ENCODE measurements at regions not wholly inside any gene's neighbourhood (a gene's known extent, or its start where the extent isn't known, plus 50 kb on each side); places are given as distances from the start of the nearest gene placed in this dataset.

- Histone ChIP-seq H3K9me3 (ENCODE audit: control insufficient read depth in 2 of 2, insufficient read depth in 1 of 2, low read depth in 1 of 2, low read length in 1 of 2) (no peaks in the 10 kb centered on the region), H3K4me1 (ENCODE audit: control insufficient read depth in 3 of 3, insufficient read depth in 2 of 3, low read depth in 1 of 3, low read length in 2 of 3) (no peaks in the 10 kb centered on the region), H3K36me3 (ENCODE audit: control insufficient read depth in 3 of 3, insufficient read depth in 2 of 3, low read depth in 1 of 3, low read length in 3 of 3) (no peaks in the 10 kb centered on the region), H3K4me3 (ENCODE audit: low read depth in 1 of 3, low read length in 3 of 3) (no peak overlapping the region), H3K27ac (ENCODE audit: low read depth in 1 of 3, low read length in 2 of 3) (no peak overlapping the region), H3K27me3 (ENCODE audit: control insufficient read depth in 3 of 3, insufficient read depth in 3 of 3, low read length in 3 of 3) (no peaks in the 10 kb centered on the region)
- 83 to 87% (median 84%) methylated on average over 1 of the region's 1 CpG for WGBS, 3 donors
- FAIRE-seq (no peak), DNase-seq (no peak)
Observed at GRCh38 chr11:112448806-112449205, 188.1 kb upstream of the PLET1 start.

- no peak overlapping the region for H3K4me3 ChIP-seq (ENCODE audit: low read depth in 1 of 3, low read length in 3 of 3)
- no peaks in the 10 kb centered on the region for H3K9me3 ChIP-seq (ENCODE audit: control insufficient read depth in 2 of 2, insufficient read depth in 1 of 2, low read depth in 1 of 2, low read length in 1 of 2)
- no peak overlapping the region for H3K27ac ChIP-seq (ENCODE audit: low read depth in 1 of 3, low read length in 2 of 3)
- no peak for FAIRE-seq
- peaks cover 0 to 3% (median 0%) of the 10 kb centered on the region in 3 donors for H3K4me1 ChIP-seq (ENCODE audit: control insufficient read depth in 3 of 3, insufficient read depth in 2 of 3, low read depth in 1 of 3, low read length in 2 of 3)
- H3K27me3 ChIP-seq (ENCODE audit: control insufficient read depth in 3 of 3, insufficient read depth in 3 of 3, low read length in 3 of 3): no peaks in the 10 kb centered on the region
- DNase-seq: no peak
- 94 to 97% (median 95%) methylated on average over 4 of the region's 4 CpGs for WGBS, 3 donors
- no peaks in the 10 kb centered on the region for H3K36me3 ChIP-seq (ENCODE audit: control insufficient read depth in 3 of 3, insufficient read depth in 2 of 3, low read depth in 1 of 3, low read length in 3 of 3)
Observed at GRCh38 chr11:112451250-112451649, 190.6 kb upstream of the PLET1 start.

- H3K27me3 ChIP-seq (ENCODE audit: control insufficient read depth in 3 of 3, insufficient read depth in 3 of 3, low read length in 3 of 3): no peaks in the 10 kb centered on the region
- no peak overlapping the region for H3K4me3 ChIP-seq (ENCODE audit: low read depth in 1 of 3, low read length in 3 of 3)
- peaks cover 0 to 3% (median 0%) of the 10 kb centered on the region in 3 donors for H3K4me1 ChIP-seq (ENCODE audit: control insufficient read depth in 3 of 3, insufficient read depth in 2 of 3, low read depth in 1 of 3, low read length in 2 of 3)
- peak; percentile 24 to 28 for DNase-seq
- no peak for FAIRE-seq
- WGBS, 3 donors: 87 to 89% (median 89%) methylated on average over 4 of the region's 4 CpGs
- no peak overlapping the region for H3K27ac ChIP-seq (ENCODE audit: low read depth in 1 of 3, low read length in 2 of 3)
- no peaks in the 10 kb centered on the region for H3K36me3 ChIP-seq (ENCODE audit: control insufficient read depth in 3 of 3, insufficient read depth in 2 of 3, low read depth in 1 of 3, low read length in 3 of 3)
- H3K9me3 ChIP-seq (ENCODE audit: control insufficient read depth in 2 of 2, insufficient read depth in 1 of 2, low read depth in 1 of 2, low read length in 1 of 2): peaks cover 0 to 2% of the 10 kb centered on the region in 2 donors
Observed at GRCh38 chr11:112453601-112454577, 193.2 kb upstream of the PLET1 start.

- peaks cover 0 to 3% (median 0%) of the 10 kb centered on the region in 3 donors for H3K4me1 ChIP-seq (ENCODE audit: control insufficient read depth in 3 of 3, insufficient read depth in 2 of 3, low read depth in 1 of 3, low read length in 2 of 3)
- no peak for FAIRE-seq
- WGBS, 3 donors: 32 to 69% (median 49%) methylated on average over 4 of the region's 4 CpGs
Observed at GRCh38 chr11:112454841-112455240, 194.2 kb upstream of the PLET1 start.

GRCh38 chr11:112455791-112456190 lies 195.1 kb upstream of the PLET1 start:
- DNase-seq: peak in 1 of 2 donors; percentile 11
- FAIRE-seq: no peak
- Histone ChIP-seq H3K4me3 (ENCODE audit: low read depth in 1 of 3, low read length in 3 of 3) (no peak overlapping the region), H3K9me3 (ENCODE audit: control insufficient read depth in 2 of 2, insufficient read depth in 1 of 2, low read depth in 1 of 2, low read length in 1 of 2) (peaks cover 0 to 2% of the 10 kb centered on the region in 2 donors), H3K27ac (ENCODE audit: low read depth in 1 of 3, low read length in 2 of 3) (no peak overlapping the region), H3K36me3 (ENCODE audit: control insufficient read depth in 3 of 3, insufficient read depth in 2 of 3, low read depth in 1 of 3, low read length in 3 of 3) (no peaks in the 10 kb centered on the region), H3K4me1 (ENCODE audit: control insufficient read depth in 3 of 3, insufficient read depth in 2 of 3, low read depth in 1 of 3, low read length in 2 of 3) (peaks cover 0 to 3% (median under 1%) of the 10 kb centered on the region in 3 donors), H3K27me3 (ENCODE audit: control insufficient read depth in 3 of 3, insufficient read depth in 3 of 3, low read length in 3 of 3) (no peaks in the 10 kb centered on the region)
- WGBS, 3 donors: 69 to 87% (median 81%) methylated on average over 1 of the region's 1 CpG

More at GRCh38 chr11:112454841-112455240, 194.2 kb upstream of the PLET1 start:
- no peaks in the 10 kb centered on the region for H3K27me3 ChIP-seq (ENCODE audit: control insufficient read depth in 3 of 3, insufficient read depth in 3 of 3, low read length in 3 of 3)
- no peak overlapping the region for H3K4me3 ChIP-seq (ENCODE audit: low read depth in 1 of 3, low read length in 3 of 3)
- peak in 1 of 2 donors; percentile 52 for DNase-seq
- H3K36me3 ChIP-seq (ENCODE audit: control insufficient read depth in 3 of 3, insufficient read depth in 2 of 3, low read depth in 1 of 3, low read length in 3 of 3): no peaks in the 10 kb centered on the region
- H3K27ac ChIP-seq (ENCODE audit: low read depth in 1 of 3, low read length in 2 of 3): no peak overlapping the region
- H3K9me3 ChIP-seq (ENCODE audit: control insufficient read depth in 2 of 2, insufficient read depth in 1 of 2, low read depth in 1 of 2, low read length in 1 of 2): peaks cover 0 to 2% of the 10 kb centered on the region in 2 donors

GRCh38 chr11:112457532-112457931 lies 196.9 kb upstream of the PLET1 start:
- Histone ChIP-seq H3K36me3 (ENCODE audit: control insufficient read depth in 3 of 3, insufficient read depth in 2 of 3, low read depth in 1 of 3, low read length in 3 of 3) (no peaks in the 10 kb centered on the region), H3K9me3 (ENCODE audit: control insufficient read depth in 2 of 2, insufficient read depth in 1 of 2, low read depth in 1 of 2, low read length in 1 of 2) (peaks cover 0 to 2% of the 10 kb centered on the region in 2 donors), H3K27me3 (ENCODE audit: control insufficient read depth in 3 of 3, insufficient read depth in 3 of 3, low read length in 3 of 3) (no peaks in the 10 kb centered on the region), H3K27ac (ENCODE audit: low read depth in 1 of 3, low read length in 2 of 3) (no peak overlapping the region), H3K4me3 (ENCODE audit: low read depth in 1 of 3, low read length in 3 of 3) (no peak overlapping the region), H3K4me1 (ENCODE audit: control insufficient read depth in 3 of 3, insufficient read depth in 2 of 3, low read depth in 1 of 3, low read length in 2 of 3) (peaks cover 0 to 3% (median 2%) of the 10 kb centered on the region in 3 donors)
- DNase-seq: no peak
- peak; percentile 30 for FAIRE-seq
- WGBS, 3 donors: 92 to 97% (median 94%) methylated on average over 2 of the region's 2 CpGs

GRCh38 chr11:112459001-112459400 lies 198.3 kb upstream of the PLET1 start:
- DNase-seq (peak in 1 of 2 donors; percentile 38), FAIRE-seq (no peak)
- Histone ChIP-seq H3K4me3 (ENCODE audit: low read depth in 1 of 3, low read length in 3 of 3) (no peak overlapping the region), H3K27ac (ENCODE audit: low read depth in 1 of 3, low read length in 2 of 3) (no peak overlapping the region), H3K9me3 (ENCODE audit: control insufficient read depth in 2 of 2, insufficient read depth in 1 of 2, low read depth in 1 of 2, low read length in 1 of 2) (peaks cover 0 to 2% of the 10 kb centered on the region in 2 donors), H3K27me3 (ENCODE audit: control insufficient read depth in 3 of 3, insufficient read depth in 3 of 3, low read length in 3 of 3) (no peaks in the 10 kb centered on the region), H3K4me1 (ENCODE audit: control insufficient read depth in 3 of 3, insufficient read depth in 2 of 3, low read depth in 1 of 3, low read length in 2 of 3) (peaks cover 0 to 3% (median 2%) of the 10 kb centered on the region in 3 donors), H3K36me3 (ENCODE audit: control insufficient read depth in 3 of 3, insufficient read depth in 2 of 3, low read depth in 1 of 3, low read length in 3 of 3) (no peaks in the 10 kb centered on the region)
- WGBS, 3 donors: 19 to 51% (median 39%) methylated on average over 4 of the region's 4 CpGs

- Histone ChIP-seq H3K36me3 (ENCODE audit: control insufficient read depth in 3 of 3, insufficient read depth in 2 of 3, low read depth in 1 of 3, low read length in 3 of 3) (no peaks in the 10 kb centered on the region), H3K27ac (ENCODE audit: low read depth in 1 of 3, low read length in 2 of 3) (no peak overlapping the region), H3K4me3 (ENCODE audit: low read depth in 1 of 3, low read length in 3 of 3) (no peak overlapping the region), H3K4me1 (ENCODE audit: control insufficient read depth in 3 of 3, insufficient read depth in 2 of 3, low read depth in 1 of 3, low read length in 2 of 3) (peaks cover 0 to 3% (median 2%) of the 10 kb centered on the region in 3 donors), H3K27me3 (ENCODE audit: control insufficient read depth in 3 of 3, insufficient read depth in 3 of 3, low read length in 3 of 3) (no peaks in the 10 kb centered on the region), H3K9me3 (ENCODE audit: control insufficient read depth in 2 of 2, insufficient read depth in 1 of 2, low read depth in 1 of 2, low read length in 1 of 2) (peaks cover 0 to 2% of the 10 kb centered on the region in 2 donors)
- FAIRE-seq (no peak), DNase-seq (no peak)
- WGBS, 3 donors: 34 to 67% (median 51%) methylated on average over 5 of the region's 5 CpGs
Observed at GRCh38 chr11:112460141-112460540, 199.5 kb upstream of the PLET1 start.
